Vagina (tissue), 2 donors: ENCODE measurements at regions not wholly inside any gene's neighbourhood (a gene's known extent, or its start where the extent isn't known, plus 50 kb on each side); places are given as distances from the start of the nearest gene placed in this dataset.

Experiments used
- DNase-seq, 2 donors: peaks; one replicate each; pipeline ENCODE4 v3.0.0-alpha.2; 2017; ENCODE audit errors: extremely low spot score in 2 of 2
- H3K27ac ChIP-seq: fragments of 200-600 bp; sonication (generic); one replicate; pipeline ENCODE4 v1.5.1; 2019
- H3K27me3 ChIP-seq: fragments of 200-600 bp; sonication (generic); one replicate; pipeline ENCODE4 v1.5.1; 2019
- H3K36me3 ChIP-seq, 2 donors: fragments of 200-600 bp; sonication (generic); one replicate each; pipeline ENCODE4 v1.5.1; 2017 to 2019
- H3K4me1 ChIP-seq: fragments of 200-600 bp; sonication (generic); one replicate; pipeline ENCODE4 v1.5.1; 2019
- H3K4me3 ChIP-seq, 2 donors: fragments of 200-600 bp; sonication (generic); 1 replicate in 1 of 2; 2 replicates in 1 of 2; pipeline ENCODE4 v1.5.1; 2016 to 2019
- H3K9me3 ChIP-seq: fragments of 200-600 bp; sonication (generic); one replicate; pipeline ENCODE4 v1.5.1; 2019
- CTCF ChIP-seq, 3 experiments: fragments of 450-650 bp in 2 of 3; fragments of 200-600 bp in 1 of 3; sonication (generic) in 1 of 3; IDR thresholded peaks; one replicate each; pipeline ENCODE4 v1.5.1; 2017 to 2019; ENCODE audit warnings: antibody characterized with exemption in 3 of 3, mild to moderate bottlenecking in 2 of 3, moderate library complexity in 2 of 3
- POLR2A ChIP-seq, 2 donors: fragments of 450-650 bp; IDR thresholded peaks; one replicate each; pipeline ENCODE4 v1.6.1; 2017; ENCODE audit warnings: antibody characterized with exemption in 2 of 2, mild to moderate bottlenecking in 2 of 2, moderate library complexity in 2 of 2
- POLR2AphosphoS5 ChIP-seq, 2 donors: sonication (generic); formaldehyde crosslinking; IDR thresholded peaks; one replicate each; pipeline ENCODE4 v1.9.0; 2017; ENCODE audit warnings: antibody characterized with exemption in 2 of 2, mild to moderate bottlenecking in 2 of 2, low read depth in 1 of 2; ENCODE audit not compliant: insufficient read depth in 1 of 2
- intact Hi-C: fragments of 100-400 bp; cut with DNase I; formaldehyde crosslinking; loops from one replicate; pipeline ENCODE4 v1.15.1; 2023

- TF ChIP-seq POLR2AphosphoS5 (IDR thresholded peaks at IDR 0.05; ENCODE audit: insufficient read depth in 1 of 2, low read depth in 1 of 2) (no peak), CTCF (IDR thresholded peaks at IDR 0.05) (no peak)
- Histone ChIP-seq H3K36me3 (no peaks in the 10 kb centered on the region), H3K9me3 (no peaks in the 10 kb centered on the region), H3K27me3 (no peaks in the 10 kb centered on the region), H3K4me1 (peaks cover 15% of the 10 kb centered on the region), H3K27ac (peak overlapping the region; percentile 60), H3K4me3 (no peak overlapping the region)
- no peak for DNase-seq
- intact Hi-C loops, result no loop called here
Observed at GRCh38 chr20:18972251-18972876, 158.8 kb downstream of the SCP2D1 start.

- TF ChIP-seq POLR2A (IDR thresholded peaks at IDR 0.05) (no peak), POLR2AphosphoS5 (IDR thresholded peaks at IDR 0.05; ENCODE audit: insufficient read depth in 1 of 2, low read depth in 1 of 2) (peak; percentile 65)
Observed at GRCh38 chr20:18973529-18974173, 160.1 kb downstream of the SCP2D1 start.

DNA sequence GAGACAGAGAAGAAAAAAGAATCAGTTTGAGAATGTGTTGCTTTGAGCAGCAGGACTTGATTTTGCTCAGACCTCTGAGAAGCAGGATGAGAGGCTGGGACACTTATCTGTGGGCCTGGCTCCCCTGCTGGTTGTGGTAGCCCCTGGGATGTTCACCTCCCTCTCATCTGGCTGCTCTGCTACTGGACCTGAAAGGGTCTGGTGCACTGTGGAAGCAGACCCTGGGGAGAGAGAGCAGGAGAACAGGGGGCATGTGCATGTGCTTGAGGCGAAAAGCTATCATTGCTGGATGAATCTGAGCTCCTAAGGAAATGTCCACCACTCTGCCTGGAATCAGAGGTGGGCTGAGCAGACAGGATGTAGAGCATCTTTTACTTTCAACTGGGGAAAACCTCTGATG lies 161.1 kb downstream of the SCP2D1 start:
- intact Hi-C loops, result no loop called here
- H3K4me1 ChIP-seq, result peaks cover 15% of the 10 kb centered on the region
- no peaks in the 10 kb centered on the region for H3K9me3 ChIP-seq
- peak in 1 of 2 donors; percentile 93 for DNase-seq
- H3K4me3 ChIP-seq, result no peak overlapping the region
- peak overlapping the region; percentile 54 for H3K27ac ChIP-seq
- H3K36me3 ChIP-seq, result no peaks in the 10 kb centered on the region
- no peaks in the 10 kb centered on the region for H3K27me3 ChIP-seq
- no peak for TF ChIP-seq POLR2A (IDR thresholded peaks at IDR 0.05)
- no peak for TF ChIP-seq POLR2AphosphoS5 (IDR thresholded peaks at IDR 0.05; ENCODE audit: insufficient read depth in 1 of 2, low read depth in 1 of 2)
- no peak for TF ChIP-seq CTCF (IDR thresholded peaks at IDR 0.05)

More at GRCh38 chr20:18973529-18974173, 160.1 kb downstream of the SCP2D1 start:
- peaks cover 15% of the 10 kb centered on the region for H3K4me1 ChIP-seq
- no peak for DNase-seq
- no peaks in the 10 kb centered on the region for H3K27me3 ChIP-seq
- intact Hi-C loops, result no loop called here
- no peaks in the 10 kb centered on the region for H3K9me3 ChIP-seq
- H3K27ac ChIP-seq, result peak overlapping the region; percentile 60
- no peaks in the 10 kb centered on the region for H3K36me3 ChIP-seq
- no peak overlapping the region for H3K4me3 ChIP-seq

DNA sequence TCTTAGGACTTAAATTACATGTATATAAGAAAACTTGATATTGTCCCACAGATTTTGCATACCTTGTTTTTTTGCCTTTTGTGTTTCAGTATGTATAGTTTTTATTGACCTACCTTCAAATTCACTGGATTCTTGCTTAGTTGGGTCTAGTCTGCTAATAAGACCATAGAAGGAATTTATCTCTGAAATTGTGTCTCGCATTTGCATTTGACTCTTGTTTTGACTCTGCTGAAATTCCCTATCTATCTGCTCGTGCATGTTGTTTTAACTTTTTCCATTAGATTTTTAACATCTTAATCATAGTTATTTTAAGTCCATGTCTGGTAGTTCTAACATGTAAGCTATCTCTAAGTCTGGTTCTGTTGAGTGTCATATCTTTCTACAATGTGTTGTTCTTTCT lies 163.9 kb downstream of the SCP2D1 start:
- Histone ChIP-seq H3K9me3 (no peaks in the 10 kb centered on the region), H3K27me3 (no peaks in the 10 kb centered on the region), H3K4me3 (no peak overlapping the region), H3K4me1 (peaks cover 8% of the 10 kb centered on the region), H3K36me3 (no peaks in the 10 kb centered on the region), H3K27ac (no peak overlapping the region)
- TF ChIP-seq CTCF (IDR thresholded peaks at IDR 0.05) (no peak), POLR2A (IDR thresholded peaks at IDR 0.05) (no peak), POLR2AphosphoS5 (IDR thresholded peaks at IDR 0.05; ENCODE audit: insufficient read depth in 1 of 2, low read depth in 1 of 2) (no peak)
- DNase-seq, result no peak
- intact Hi-C loops, result no loop called here

- intact Hi-C loops, result no loop called here
- Histone ChIP-seq H3K27ac (no peak overlapping the region), H3K27me3 (no peaks in the 10 kb centered on the region), H3K9me3 (no peaks in the 10 kb centered on the region), H3K36me3 (no peaks in the 10 kb centered on the region), H3K4me3 (no peak overlapping the region), H3K4me1 (no peaks in the 10 kb centered on the region)
- peak in 1 of 2 donors; percentile 77 for DNase-seq
- no peak for TF ChIP-seq CTCF (IDR thresholded peaks at IDR 0.05)
- no peak for TF ChIP-seq POLR2AphosphoS5 (IDR thresholded peaks at IDR 0.05; ENCODE audit: insufficient read depth in 1 of 2, low read depth in 1 of 2)
- no peak for TF ChIP-seq POLR2A (IDR thresholded peaks at IDR 0.05)
Observed at GRCh38 chr20:18978311-18978710, 164.7 kb downstream of the SCP2D1 start.
